HG02610 (cell line): ENCODE measurements at regions not wholly inside any gene's neighbourhood (a gene's known extent, or its start where the extent isn't known, plus 50 kb on each side); places are given as distances from the start of the nearest gene placed in this dataset.
"Not testable (repeated sequence)": the region's sequence is repeated elsewhere in the genome, so short reads cannot be mapped to it uniquely, and the experiment has no call there.

Experiments used
- ATAC-seq: cut with Tn5 transposase; IDR thresholded peaks from one replicate; pipeline ENCODE4 v1.9.1; 2021; ENCODE audit warnings: mild to moderate bottlenecking, moderate library complexity; ENCODE audit not compliant: unreplicated experiment

DNA sequence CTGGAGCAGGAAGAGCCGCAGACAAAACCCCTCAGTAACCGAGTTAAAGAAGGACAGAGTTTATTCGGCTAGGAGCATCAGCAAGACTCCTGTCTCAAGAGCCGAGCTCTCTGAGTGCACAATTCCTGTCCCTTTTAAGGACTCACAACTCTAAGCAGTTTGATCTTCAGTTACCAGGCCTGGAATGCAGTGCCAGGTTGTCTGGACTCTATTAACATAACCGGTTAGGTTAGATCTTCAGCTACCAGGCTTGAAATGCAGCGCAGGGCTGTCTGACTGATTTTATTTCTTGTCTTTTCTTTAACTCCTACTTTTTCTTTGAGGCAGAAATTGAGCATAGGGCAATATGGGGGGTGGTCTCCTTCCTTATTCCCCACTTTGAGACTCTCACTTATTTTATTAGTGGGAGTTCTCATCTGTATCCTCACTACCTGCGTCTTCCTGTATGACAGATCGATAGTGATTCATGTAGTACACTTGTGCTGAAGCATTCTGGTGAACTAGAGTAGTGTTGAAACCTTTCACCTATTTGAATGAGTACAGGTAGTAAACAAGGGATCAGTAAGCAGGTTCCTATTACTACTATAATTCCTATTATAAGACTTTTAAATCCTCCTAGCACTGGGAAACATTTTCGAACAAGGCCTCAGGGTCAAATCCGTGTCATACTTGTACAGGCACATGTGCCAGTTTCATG is 325.0 kb downstream of the CGGBP1 start:
- ATAC-seq = no peak

DNA sequence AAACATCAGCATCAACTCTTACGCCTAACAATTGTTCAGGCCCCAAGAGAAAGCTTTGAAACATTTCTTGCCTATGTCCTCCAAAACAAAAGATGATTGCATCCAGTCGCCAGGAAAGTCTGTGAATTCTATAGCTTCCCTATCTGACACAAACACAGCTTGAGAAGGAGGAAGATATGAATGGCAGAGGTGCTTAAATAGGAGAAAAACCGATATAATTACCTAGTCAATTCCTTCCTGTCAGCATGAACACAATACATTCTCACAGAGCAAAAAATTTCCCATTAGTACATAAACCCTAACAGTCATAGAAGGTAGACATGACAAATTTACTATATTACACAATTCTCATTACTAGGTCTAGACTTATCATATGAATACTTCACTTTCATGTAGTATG is 326.5 kb downstream of the CGGBP1 start:
- no peak for ATAC-seq

- ATAC-seq = no peak
Measured at GRCh38 chr3:87727783-87728182, 331.0 kb downstream of the CGGBP1 start.

- ATAC-seq = no peak
Measured at GRCh38 chr3:87719060-87719459, 339.7 kb downstream of the CGGBP1 start.

- no peak for ATAC-seq
Measured at GRCh38 chr3:87710511-87710910, 348.3 kb downstream of the CGGBP1 start.

DNA sequence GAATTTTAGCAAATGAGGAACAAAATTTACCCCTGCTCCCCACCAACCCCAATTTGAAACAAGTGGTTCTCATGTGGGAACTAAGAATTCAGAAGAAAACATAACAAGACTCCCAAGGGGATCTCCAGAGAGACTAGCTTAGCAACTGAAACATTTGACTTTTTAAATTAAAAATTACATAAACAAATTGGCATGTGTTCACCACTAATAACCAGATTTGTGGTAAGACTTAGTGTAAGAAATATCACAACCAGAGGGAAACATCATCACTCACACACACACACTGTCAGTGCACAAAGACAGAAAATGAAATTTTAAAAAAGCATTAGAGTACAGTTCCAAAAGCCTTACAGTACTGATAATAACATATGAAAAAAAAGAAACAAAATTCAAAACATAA is 348.8 kb downstream of the CGGBP1 start:
- no peak for ATAC-seq

GRCh38 chr3:87706176-87706575 is 352.6 kb downstream of the CGGBP1 start:
- ATAC-seq = no peak

DNA sequence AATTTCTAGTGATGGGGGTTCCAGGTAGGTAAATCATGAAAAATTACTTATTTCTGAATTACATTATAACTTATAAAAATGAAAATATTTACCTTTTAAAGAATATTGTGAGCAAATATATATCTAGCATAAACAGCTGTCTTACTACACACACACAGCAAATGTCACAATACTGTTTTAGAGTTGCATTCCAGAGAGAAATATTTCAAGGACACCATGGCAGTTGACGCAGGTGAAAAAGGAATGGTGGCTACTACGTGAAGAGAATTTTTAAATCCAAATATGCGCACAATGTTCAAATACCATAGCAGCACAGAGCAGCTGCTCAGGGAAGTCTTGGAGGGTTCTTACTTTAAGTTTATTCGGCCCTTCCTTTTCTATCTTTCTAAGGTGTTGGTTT is 356.2 kb downstream of the CGGBP1 start:
- no peak for ATAC-seq

DNA sequence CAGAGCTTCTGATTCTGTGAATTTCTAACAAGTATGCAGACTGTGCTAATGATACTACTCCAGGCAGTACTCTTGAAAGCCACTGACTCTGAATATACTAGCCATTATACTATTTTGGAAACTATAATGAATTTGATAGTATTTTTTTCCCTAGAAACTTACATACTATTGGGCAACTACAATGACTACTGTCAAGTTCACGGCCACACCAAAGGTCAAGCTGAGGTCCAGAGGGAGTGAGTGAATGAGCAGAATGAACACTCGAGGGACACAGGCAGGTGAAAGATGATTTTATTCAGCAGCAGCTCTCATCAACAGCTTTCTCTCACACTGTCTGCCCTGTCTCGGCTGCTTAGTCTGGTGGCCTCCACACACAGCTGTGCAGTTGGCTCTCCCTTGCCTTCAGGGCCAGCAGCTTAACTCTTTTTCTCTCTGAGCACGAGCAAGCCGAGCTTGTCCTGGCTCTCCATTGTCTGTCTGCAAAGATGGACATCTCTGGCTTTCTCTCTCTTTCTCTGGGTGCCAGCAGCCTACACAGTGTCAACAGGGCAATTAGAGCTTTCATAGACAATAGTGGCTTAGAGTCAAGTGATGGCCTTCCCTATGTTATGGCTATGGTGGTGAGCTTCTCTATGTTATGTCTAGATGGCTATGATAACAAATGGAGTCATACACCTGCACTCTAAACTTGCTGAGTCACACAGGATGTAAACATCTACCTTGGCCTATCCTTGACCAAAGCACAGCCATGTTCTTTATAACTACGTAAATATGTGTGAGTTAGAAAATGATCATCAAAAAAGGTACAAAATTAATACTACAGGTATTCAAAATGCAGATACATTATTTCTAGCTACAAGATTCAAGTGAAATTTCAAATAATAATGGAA is 362.4 kb downstream of the CGGBP1 start:
- no peak for ATAC-seq

GRCh38 chr3:87694678-87695077 is 364.1 kb downstream of the CGGBP1 start:
- ATAC-seq = no peak

DNA sequence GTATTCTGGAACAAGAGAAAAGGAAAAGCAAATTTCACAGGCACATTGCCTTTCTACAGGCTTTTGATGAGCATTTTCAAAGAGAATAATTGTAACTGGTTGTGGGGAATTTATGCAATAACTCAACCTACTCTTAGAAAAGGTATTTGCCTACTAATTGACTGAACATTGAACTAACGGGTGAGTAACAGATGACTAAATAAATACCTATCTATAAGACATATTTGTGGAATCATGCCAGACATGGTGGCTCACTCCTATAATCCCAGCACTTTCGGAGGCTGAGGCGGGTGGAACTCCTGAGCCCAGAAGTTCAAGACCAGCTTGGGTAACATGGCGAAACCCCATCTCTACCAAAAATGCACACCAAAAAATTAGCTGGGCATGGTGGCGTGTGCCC is 367.7 kb downstream of the CGGBP1 start:
- ATAC-seq = no peak

DNA sequence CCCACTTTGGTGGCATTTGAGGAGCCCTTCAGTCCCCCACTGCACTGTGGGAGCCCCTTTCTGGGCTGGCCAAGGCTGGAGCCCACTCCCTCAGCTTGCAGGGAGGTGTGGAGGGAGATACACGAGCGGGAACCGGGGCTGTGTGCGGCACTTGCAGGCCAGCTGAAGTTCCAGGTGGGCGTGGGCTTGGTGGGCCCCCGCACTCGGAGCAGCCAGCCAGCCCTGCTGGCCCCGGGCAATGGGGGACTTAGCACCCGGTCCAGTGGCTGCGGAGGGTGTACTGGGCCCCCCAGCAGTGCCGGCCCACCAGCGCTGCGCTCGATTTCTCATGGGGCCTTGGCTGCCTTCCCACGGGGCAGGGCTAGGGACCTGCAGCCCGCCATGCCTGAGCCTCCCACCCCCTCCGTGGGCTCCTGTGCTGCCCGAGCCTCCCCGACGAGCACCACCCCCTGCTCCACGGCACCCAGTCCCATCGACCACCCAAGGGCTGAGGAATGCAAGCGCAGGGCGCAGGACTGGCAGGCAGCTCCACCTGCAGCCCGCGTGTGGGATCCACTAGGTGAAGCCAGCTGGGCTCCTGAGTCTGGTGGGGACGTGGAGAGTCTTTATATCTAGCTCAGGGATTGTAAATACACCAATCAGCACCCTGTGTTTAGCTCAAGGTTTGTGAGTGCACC is 379.7 kb downstream of the CGGBP1 start:
- ATAC-seq = not testable (repeated sequence)

GRCh38 chr3:87674397-87675161 is 384.2 kb downstream of the CGGBP1 start:
- ATAC-seq = peak; percentile 100

DNA sequence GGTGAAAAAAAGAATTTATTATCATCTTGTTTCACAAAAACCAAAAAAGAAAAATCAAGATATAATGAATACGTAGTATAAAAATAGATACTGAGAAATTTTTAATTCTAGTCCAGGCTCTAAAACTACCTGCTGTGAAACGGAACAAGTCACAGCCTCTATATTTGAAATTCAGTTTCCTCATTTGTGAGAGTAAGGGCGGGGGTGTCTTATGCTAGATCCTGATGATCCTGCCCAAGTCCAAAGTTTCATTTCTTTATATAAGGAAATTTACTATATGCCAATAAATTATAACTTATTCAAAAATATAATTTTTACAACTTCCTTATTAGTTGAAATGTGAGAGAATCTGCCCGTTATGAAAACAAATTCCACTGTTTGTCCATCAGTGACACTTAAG is 385.7 kb downstream of the CGGBP1 start:
- no peak for ATAC-seq

GRCh38 chr3:87654184-87654583 is 377.8 kb upstream of the POU1F1 start:
- ATAC-seq = no peak

DNA sequence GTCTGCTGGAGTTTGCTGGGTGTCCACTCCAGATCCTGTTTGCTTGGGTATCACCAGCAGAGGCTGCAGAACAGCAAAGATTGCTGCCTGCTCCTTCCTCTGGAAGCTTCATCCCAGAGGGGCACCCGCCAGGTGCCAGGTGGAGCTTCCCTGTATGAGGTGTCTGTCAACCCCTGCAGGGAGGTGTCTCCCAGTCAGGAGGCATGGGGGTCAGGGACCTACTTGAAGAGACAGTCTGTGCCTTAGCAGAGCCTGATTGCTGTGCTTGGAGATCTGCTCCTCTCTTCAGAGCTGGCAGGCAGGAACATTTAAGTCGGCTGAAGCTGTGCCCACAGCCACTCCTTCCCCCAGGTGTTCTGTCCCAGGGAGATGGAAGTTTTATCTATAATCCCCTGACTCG is 376.8 kb upstream of the POU1F1 start:
- ATAC-seq = not testable (repeated sequence)

GRCh38 chr3:87634426-87634825 is 358.0 kb upstream of the POU1F1 start:
- ATAC-seq = no peak

GRCh38 chr3:87627316-87627715 is 350.9 kb upstream of the POU1F1 start:
- ATAC-seq = no peak

GRCh38 chr3:87626546-87626945 is 350.2 kb upstream of the POU1F1 start:
- no peak for ATAC-seq

- ATAC-seq = no peak
Measured at GRCh38 chr3:87625876-87626275, 349.5 kb upstream of the POU1F1 start.

- no peak for ATAC-seq
Measured at GRCh38 chr3:87624860-87625259, 348.5 kb upstream of the POU1F1 start.
